IPS DF 19.7 (cell line): ENCODE measurements at regions not wholly inside any gene's neighbourhood (a gene's known extent, or its start where the extent isn't known, plus 50 kb on each side); places are given as distances from the start of the nearest gene placed in this dataset.
"Not testable (repeated sequence)": the region's sequence is repeated elsewhere in the genome, so short reads cannot be mapped to it uniquely, and the experiment has no call there.

Source experiments
- DNase-seq: peaks from one replicate; pipeline ENCODE4 v3.0.0-alpha.2; 2013; ENCODE audit warnings: low read depth, low spot score

- DNase-seq, result no peak
These were observed 152.8 kb upstream of the TSLP start for GRCh38 chr5:110918683-110919082.

- no peak for DNase-seq
These were observed 147.5 kb upstream of the TSLP start for GRCh38 chr5:110923971-110924370.

DNA sequence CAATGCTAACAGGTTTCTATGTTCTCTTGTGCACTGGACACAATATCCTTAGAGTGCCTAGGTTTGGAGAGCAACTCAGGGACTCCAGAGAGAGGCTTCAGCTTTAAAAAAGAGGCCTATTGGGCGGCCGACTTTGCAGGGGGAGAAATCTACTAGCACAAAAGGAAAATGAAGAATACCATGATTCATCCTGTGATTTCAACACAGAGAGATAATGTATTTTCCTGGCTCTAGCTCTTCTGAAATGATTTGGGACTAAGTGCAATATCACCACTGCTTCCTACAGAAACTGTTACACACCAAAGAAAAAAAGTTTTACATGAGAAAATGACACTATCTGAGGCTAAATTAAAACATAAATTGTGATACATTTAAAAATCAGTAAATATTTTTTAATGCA lies 146.1 kb upstream of the TSLP start:
- DNase-seq, result no peak

- no peak for DNase-seq
These were observed 145.6 kb upstream of the TSLP start for GRCh38 chr5:110925916-110926315.

DNA sequence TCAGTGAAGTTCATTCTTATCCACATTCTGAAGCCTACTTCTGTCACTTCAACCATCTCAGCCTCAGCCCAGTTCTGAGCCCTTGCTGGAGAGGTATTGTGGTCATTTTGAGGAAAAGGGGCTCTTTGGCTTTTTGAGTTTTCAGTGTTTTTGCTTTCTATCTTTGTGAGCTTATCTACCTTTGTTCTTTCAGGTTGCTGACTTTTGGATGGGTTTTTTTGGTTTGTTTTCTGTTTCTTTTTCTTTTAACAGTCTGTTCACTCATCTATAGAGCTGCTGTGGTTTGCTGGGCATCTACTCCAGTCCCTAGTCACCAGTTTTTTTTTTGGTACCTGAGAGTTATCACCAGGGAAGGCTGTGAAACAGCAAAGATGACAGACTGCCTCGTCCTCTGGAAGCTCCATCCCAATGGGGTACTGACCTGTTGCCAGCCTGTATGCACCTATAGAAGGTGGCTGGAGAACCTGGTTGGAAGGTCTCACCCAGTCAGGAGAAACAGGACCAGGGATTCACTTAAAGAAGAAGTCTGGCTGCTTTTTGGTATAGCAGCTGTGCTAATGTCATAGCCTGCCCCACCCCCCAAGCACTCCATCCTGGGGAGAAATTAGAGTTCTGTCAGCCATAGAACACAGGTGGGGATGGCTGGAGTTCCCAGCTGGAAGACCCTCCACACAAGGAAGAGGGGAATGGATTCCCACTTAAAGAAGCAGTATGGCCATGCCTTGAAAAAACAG lies 138.6 kb upstream of the TSLP start:
- DNase-seq, result no peak

GRCh38 chr5:110940136-110940535 lies 131.4 kb upstream of the TSLP start:
- DNase-seq, result no peak

GRCh38 chr5:110945874-110946436 lies 125.6 kb upstream of the TSLP start:
- DNase-seq, result no peak

GRCh38 chr5:110951373-110951791 lies 120.1 kb upstream of the TSLP start:
- no peak for DNase-seq

DNA sequence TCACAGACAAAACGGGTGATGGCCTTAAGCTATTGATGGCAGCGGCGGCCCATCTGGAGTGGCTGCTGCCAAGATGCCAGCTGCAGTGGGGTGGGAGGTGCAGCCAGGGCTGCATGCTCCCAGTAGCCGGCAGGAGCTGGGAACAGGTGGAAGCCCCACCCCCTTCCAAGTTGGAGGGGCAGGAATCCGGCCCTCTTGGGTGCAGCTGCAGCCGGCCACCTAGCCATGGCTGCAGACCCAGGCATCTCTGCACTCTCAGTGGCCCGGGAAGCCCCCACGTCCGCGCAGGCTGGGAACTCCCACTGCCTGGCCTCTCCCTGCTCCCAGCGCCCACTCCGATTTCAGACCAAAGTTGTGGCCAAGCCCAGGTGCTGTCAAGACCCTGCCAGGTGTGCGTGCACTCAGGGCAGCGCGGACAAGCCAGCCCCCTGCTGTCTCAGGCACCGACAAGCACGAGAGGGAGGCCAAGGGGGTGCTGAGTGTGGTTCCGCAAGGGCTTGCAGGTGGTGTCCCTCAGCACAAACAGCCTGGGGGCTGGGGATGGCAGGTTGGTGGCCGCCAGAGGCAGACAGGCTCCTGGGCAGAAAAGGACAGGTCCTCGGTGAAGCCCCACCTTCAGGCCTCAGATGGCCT lies 115.1 kb upstream of the TSLP start:
- no peak for DNase-seq

- no peak for DNase-seq
These were observed 114.3 kb upstream of the TSLP start for GRCh38 chr5:110956913-110957813.

DNA sequence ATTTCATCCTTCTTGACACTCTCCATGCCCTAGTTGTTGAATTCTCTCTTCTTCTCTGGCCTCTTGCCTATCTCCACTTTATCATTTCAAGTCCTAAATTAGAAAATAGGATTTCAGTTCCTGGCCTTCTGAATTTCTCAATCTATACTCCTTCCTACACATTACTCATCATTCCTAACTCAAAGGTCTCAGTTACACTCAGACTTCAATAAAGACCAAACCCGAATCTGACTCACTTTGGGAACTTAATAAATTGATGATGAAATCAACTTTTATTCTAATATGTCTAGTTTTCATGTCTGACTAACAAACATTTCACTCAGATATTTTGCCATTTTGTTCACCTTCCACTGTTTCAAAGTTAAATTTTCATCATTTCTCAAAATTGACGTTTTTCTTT lies 113.6 kb upstream of the TSLP start:
- no peak for DNase-seq

DNA sequence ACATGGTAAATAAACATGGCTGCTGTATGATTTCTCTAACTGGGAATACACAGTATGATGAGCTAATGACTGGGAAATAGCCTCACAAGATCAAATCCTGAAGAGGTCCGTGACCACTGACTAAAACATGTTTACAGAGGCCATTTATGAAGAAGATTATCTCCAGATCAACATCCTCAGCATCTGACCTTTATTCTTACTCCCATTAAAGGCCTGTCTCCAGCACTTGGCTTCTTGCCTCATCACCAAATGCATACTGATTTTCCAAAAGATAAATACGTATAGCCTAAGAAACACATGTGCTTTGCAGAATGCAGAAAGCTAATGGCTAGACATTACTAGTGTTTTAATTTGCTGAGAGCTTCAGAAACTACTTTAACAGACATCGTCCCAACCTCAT lies 108.0 kb upstream of the TSLP start:
- no peak for DNase-seq

- no peak for DNase-seq
These were observed 105.5 kb upstream of the TSLP start for GRCh38 chr5:110965773-110966581.

DNA sequence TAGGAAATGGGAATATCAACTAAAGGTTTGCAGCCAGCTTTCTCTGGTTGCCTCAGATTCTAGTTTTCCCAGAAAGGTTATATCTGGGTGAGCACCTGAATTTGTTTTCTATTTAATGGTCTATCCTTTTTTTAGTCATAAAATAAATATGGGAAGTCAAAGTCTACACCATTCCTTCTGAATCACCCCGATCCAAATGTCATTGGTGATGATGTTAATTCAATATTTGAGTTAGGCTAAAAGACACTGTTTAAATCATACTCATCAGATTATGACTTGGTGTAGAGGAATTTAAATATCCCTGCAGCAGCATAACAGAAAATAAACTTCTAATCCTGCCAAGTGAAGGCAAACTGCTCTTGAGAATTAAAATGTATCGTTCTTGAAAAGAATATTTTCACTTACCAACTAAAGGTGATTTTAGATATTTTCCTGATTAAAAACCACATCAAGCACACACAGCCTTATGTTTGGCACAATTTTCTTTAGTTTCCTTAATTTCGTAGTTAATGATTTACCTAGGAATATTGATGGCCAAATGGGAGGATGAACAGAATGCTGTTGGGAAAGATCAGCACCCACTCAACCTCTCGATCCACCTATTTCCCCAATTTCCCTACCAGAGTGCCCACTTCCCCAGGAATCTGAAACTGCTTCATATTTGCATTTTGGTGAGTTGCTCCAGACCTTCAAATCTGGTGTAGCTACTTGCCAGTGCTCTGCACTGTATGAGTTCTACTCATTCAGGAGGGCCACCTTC lies 103.1 kb upstream of the TSLP start:
- DNase-seq, result no peak

DNA sequence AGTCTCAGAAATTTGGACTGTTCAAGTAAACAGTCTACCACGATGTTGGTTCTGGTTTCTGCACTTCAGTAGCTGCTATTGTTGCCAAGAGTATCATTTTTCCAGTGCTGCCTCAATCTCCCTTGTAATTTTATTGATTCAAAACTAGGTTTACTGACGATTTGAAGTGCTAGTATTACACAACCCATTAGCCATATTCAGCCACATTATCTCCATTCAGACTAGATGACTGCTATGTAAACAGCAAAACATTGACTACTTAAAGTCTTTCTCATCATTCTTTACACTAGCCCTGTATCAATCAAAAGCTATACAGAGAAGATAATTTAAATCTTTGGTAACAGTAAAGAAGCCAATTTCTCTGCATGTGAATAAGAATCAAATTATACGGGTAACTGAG lies 102.0 kb upstream of the TSLP start:
- no peak for DNase-seq

GRCh38 chr5:110973510-110973909 lies 98.0 kb upstream of the TSLP start:
- DNase-seq, result peak; percentile 5

- DNase-seq, result no peak
These were observed 93.6 kb upstream of the TSLP start for GRCh38 chr5:110977915-110978314.

- DNase-seq, result not testable (repeated sequence)
These were observed 85.6 kb upstream of the TSLP start for GRCh38 chr5:110985882-110986281.

DNA sequence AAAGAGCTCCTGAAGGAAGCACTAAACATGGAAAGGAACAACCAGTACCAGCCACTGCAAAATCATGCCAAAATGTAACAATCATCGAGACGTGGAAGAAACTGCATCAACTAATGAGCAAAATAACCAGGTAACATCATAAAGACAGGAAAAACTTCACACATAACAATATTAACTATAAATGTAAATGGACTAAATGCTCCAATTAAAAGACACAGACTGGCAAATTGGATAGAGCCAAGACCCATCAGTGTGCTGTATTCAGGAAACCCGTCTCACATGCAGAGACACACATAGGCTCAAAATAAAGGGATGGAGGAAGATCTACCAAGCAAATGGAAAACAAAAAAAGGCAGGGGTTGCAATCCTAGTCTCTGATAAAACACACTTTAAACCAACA lies 83.9 kb upstream of the TSLP start:
- DNase-seq, result not testable (repeated sequence)

DNA sequence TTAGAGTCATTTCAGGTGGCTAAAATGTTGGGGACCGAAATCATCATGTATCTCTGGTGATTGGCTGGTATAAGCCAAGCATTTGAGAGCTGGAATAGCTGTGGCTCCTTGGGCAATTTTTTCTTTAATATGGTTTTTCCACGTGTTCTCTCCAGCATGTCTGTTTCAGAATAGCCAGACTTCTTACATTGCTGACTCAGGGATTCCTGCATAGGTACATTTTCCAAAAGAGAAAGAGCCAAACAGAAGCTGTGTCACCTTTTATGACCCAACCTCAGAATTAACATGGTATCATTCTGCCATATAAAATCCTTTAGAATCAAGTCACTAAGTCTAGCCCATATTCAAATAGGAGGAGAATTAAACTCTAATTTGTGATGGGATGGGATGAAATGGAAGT lies 74.8 kb upstream of the TSLP start:
- DNase-seq, result no peak

- DNase-seq, result no peak
These were observed 69.5 kb upstream of the TSLP start for GRCh38 chr5:111002036-111002435.
